HEK293T (cell line): ENCODE measurements at regions not wholly inside any gene's neighbourhood (a gene's known extent, or its start where the extent isn't known, plus 50 kb on each side); places are given as distances from the start of the nearest gene placed in this dataset.

Experiments used
- CTCF ChIA-PET: fragments of 350-600 bp; formaldehyde crosslinking; extraction: SDS; loops from one replicate; lab custom pipeline; 2021; ENCODE audit warnings: antibody characterized with exemption, inconsistent platforms; lab: Yijun Ruan, JAX
- POLR2A ChIA-PET: fragments of 350-600 bp; formaldehyde crosslinking; extraction: SDS; loops from one replicate; lab custom pipeline; 2020; ENCODE audit warnings: antibody characterized with exemption, inconsistent platforms; lab: Yijun Ruan, JAX
- DNase-seq: peaks from one replicate; pipeline ENCODE4 v3.0.0; 2012; ENCODE audit warnings: mixed read lengths; ENCODE audit errors: extremely low spot score
- ARNT ChIP-seq: fragments of 450-650 bp; IDR thresholded peaks from 2 replicates; pipeline ENCODE4 v1.6.1; 2017; ENCODE audit warnings: mild to moderate bottlenecking
- BHLHE40 ChIP-seq: fragments of 450-650 bp; IDR thresholded peaks from 2 replicates; pipeline ENCODE4 v1.6.1; 2016; ENCODE audit warnings: mild to moderate bottlenecking, moderate library complexity, borderline replicate concordance
- CTBP1 ChIP-seq: fragments of 450-650 bp; IDR thresholded peaks from 2 replicates; pipeline ENCODE4 v1.6.1; 2016; ENCODE audit warnings: borderline replicate concordance
- ELF4 ChIP-seq: fragments of 450-650 bp; IDR thresholded peaks from 2 replicates; pipeline ENCODE4 v1.6.1; 2017; ENCODE audit warnings: antibody characterized with exemption
- FOXA1 ChIP-seq: fragments of 450-650 bp; IDR thresholded peaks from 2 replicates; pipeline ENCODE4 v1.6.1; 2016; ENCODE audit warnings: mild to moderate bottlenecking
- FOXK2 ChIP-seq: fragments of 450-650 bp; IDR thresholded peaks from 2 replicates; pipeline ENCODE4 v1.6.1; 2016; ENCODE audit warnings: mild to moderate bottlenecking
- FOXM1 ChIP-seq: fragments of 450-650 bp; IDR thresholded peaks from 2 replicates; pipeline ENCODE4 v1.6.1; 2017; ENCODE audit warnings: mild to moderate bottlenecking, borderline replicate concordance
- HDGF ChIP-seq: fragments of 450-650 bp; IDR thresholded peaks from 2 replicates; pipeline ENCODE4 v1.6.1; 2017; ENCODE audit warnings: antibody characterized with exemption, borderline replicate concordance
- L3MBTL2 ChIP-seq: fragments of 450-650 bp; conservative IDR thresholded peaks from 2 replicates; pipeline ENCODE4 v1.6.1; 2016; ENCODE audit warnings: mild to moderate bottlenecking
- LEF1 ChIP-seq: fragments of 450-650 bp; IDR thresholded peaks from 2 replicates; pipeline ENCODE4 v1.6.1; 2017; ENCODE audit warnings: mild to moderate bottlenecking, borderline replicate concordance
- NFRKB ChIP-seq: fragments of 450-650 bp; IDR thresholded peaks from 2 replicates; pipeline ENCODE4 v1.6.1; 2016; ENCODE audit warnings: mild to moderate bottlenecking, moderate library complexity
- SP1 ChIP-seq: fragments of 450-650 bp; IDR thresholded peaks from 2 replicates; pipeline ENCODE4 v1.6.1; 2017
- SUZ12 ChIP-seq: fragments of 450-650 bp; IDR thresholded peaks from 2 replicates; pipeline ENCODE4 v1.6.1; 2016; ENCODE audit warnings: mild to moderate bottlenecking
- TARDBP ChIP-seq: fragments of 450-650 bp; IDR thresholded peaks from 2 replicates; pipeline ENCODE4 v1.6.1; 2016
- ZNF384 ChIP-seq: fragments of 450-650 bp; IDR thresholded peaks from 2 replicates; pipeline ENCODE4 v1.6.1; 2016
- TF ChIP-seq, protein P1 (sequence below): fragments of 450-650 bp; IDR thresholded peaks from 2 replicates; pipeline ENCODE4 v1.6.1; 2016

- DNase-seq, result no peak
- ChIA-PET CTCF (interaction anchor here (0.6 kb wide), 1 partner anchor 28 kb away, joined by 4 read pairs; no protein-coding TSS in a partner anchor), POLR2A (no interaction called here)
- TF ChIP-seq TARDBP (no peak), CTBP1 (no peak), FOXK2 (no peak), FOXA1 (no peak), SUZ12 (no peak), ARNT (no peak), LEF1 (no peak), NFRKB (no peak), HDGF (no peak), ELF4 (no peak), FOXM1 (no peak), ZNF384 (no peak), L3MBTL2 (no peak), BHLHE40 (no peak), SP1 (no peak)
- TF ChIP-seq, protein P1, sequence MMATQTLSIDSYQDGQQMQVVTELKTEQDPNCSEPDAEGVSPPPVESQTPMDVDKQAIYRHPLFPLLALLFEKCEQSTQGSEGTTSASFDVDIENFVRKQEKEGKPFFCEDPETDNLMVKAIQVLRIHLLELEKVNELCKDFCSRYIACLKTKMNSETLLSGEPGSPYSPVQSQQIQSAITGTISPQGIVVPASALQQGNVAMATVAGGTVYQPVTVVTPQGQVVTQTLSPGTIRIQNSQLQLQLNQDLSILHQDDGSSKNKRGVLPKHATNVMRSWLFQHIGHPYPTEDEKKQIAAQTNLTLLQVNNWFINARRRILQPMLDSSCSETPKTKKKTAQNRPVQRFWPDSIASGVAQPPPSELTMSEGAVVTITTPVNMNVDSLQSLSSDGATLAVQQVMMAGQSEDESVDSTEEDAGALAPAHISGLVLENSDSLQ, result no peak
These were observed 734.3 kb upstream of the MIR17HG start for GRCh38 chr13:90613076-90613795.

GRCh38 chr13:90615236-90615635, 732.3 kb upstream of the MIR17HG start:
- DNase-seq, result no peak
- ChIA-PET CTCF (no interaction called here), POLR2A (no interaction called here)
- TF ChIP-seq ELF4, result no peak
- no peak for TF ChIP-seq TARDBP
- TF ChIP-seq HDGF, result no peak
- no peak for TF ChIP-seq SUZ12
- TF ChIP-seq FOXK2, result no peak
- no peak for TF ChIP-seq FOXM1
- no peak for TF ChIP-seq L3MBTL2
- no peak for TF ChIP-seq ARNT
- TF ChIP-seq, protein P1, result no peak
- TF ChIP-seq SP1, result no peak
- no peak for TF ChIP-seq CTBP1
- TF ChIP-seq BHLHE40, result no peak
- no peak for TF ChIP-seq FOXA1
- no peak for TF ChIP-seq ZNF384
- TF ChIP-seq LEF1, result no peak
- TF ChIP-seq NFRKB, result no peak

GRCh38 chr13:90615767-90616166, 731.7 kb upstream of the MIR17HG start:
- no peak for DNase-seq
- ChIA-PET CTCF (no interaction called here), POLR2A (no interaction called here)
- TF ChIP-seq HDGF (no peak), FOXK2 (no peak), NFRKB (no peak), LEF1 (no peak), CTBP1 (no peak), ZNF384 (no peak), FOXA1 (no peak), SP1 (no peak), SUZ12 (no peak), L3MBTL2 (no peak), FOXM1 (no peak), BHLHE40 (no peak), TARDBP (no peak), ELF4 (no peak), ARNT (no peak)
- TF ChIP-seq, protein P1, result no peak

GRCh38 chr13:90618133-90618532, 729.4 kb upstream of the MIR17HG start:
- DNase-seq, result no peak
- TF ChIP-seq NFRKB, result no peak
- TF ChIP-seq, protein P1, result no peak
- TF ChIP-seq L3MBTL2, result no peak
- TF ChIP-seq FOXM1, result no peak
- no peak for TF ChIP-seq HDGF
- no peak for TF ChIP-seq SUZ12
- TF ChIP-seq TARDBP, result no peak
- no peak for TF ChIP-seq BHLHE40
- TF ChIP-seq ELF4, result no peak
- no peak for TF ChIP-seq LEF1
- no peak for TF ChIP-seq SP1
- TF ChIP-seq CTBP1, result no peak
- TF ChIP-seq FOXA1, result no peak
- no peak for TF ChIP-seq ZNF384
- TF ChIP-seq ARNT, result no peak
- TF ChIP-seq FOXK2, result no peak
- POLR2A ChIA-PET, result no interaction called here
- CTCF ChIA-PET, result no interaction called here

DNA sequence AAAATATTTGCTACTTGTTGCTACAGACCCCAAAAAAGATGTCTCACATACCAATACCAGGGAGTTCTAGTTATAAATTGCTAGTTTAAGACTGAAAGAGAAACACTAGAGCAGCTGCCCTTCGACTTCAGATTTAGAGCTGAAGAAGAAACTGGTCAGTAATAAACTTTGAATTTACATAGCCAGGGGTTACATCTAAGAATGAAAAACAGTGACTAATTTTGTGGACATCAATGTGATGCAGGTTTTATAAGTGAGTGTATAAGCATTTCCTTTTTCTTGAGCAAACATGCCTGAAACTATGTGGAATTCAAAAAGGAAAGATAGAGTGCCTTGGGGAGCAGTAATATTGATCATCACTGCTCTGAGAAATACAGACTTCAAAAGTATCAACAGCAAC, 724.9 kb upstream of the MIR17HG start:
- TF ChIP-seq LEF1, result no peak
- ChIA-PET POLR2A (no interaction called here), CTCF (no interaction called here)
- no peak for DNase-seq
